Psoas muscle (tissue), 7 donors: ENCODE measurements at regions not wholly inside any gene's neighbourhood (a gene's known extent, or its start where the extent isn't known, plus 50 kb on each side); places are given as distances from the start of the nearest gene placed in this dataset.

Source experiments
- ATAC-seq, 4 donors: fragments of 200-7000 bp; cut with Tn5 transposase; one replicate each; pipeline ENCODE4 v1.9.1; 2020; ENCODE audit warnings: moderate library complexity in 3 of 4, mild to moderate bottlenecking in 2 of 4
- DNase-seq, 2 donors: peaks; one replicate each; pipeline ENCODE4 v3.0.0-alpha.2; 2020
- H3K27ac ChIP-seq: fragments of 200-600 bp; one replicate; pipeline ENCODE4 v1.8.0; 2022
- H3K27me3 ChIP-seq, 3 donors: fragments of 200-600 bp in 1 of 3; one replicate each; pipeline versions ENCODE4 v1.6.1 to v1.8.0; 2013 to 2022; ENCODE audit warnings: low read length in 2 of 3, mild to moderate bottlenecking in 2 of 3, moderate library complexity in 1 of 3; ENCODE audit not compliant: insufficient read depth in 3 of 3
- H3K36me3 ChIP-seq, 2 donors: fragments of 200-600 bp in 1 of 2; one replicate each; pipeline versions ENCODE4 v1.6.1 to v1.8.0; 2013 to 2022; ENCODE audit warnings: low read depth in 1 of 2, mild to moderate bottlenecking in 1 of 2, moderate library complexity in 1 of 2; ENCODE audit not compliant: insufficient read depth in 1 of 2
- H3K4me1 ChIP-seq: fragments of 200-600 bp; one replicate; pipeline ENCODE4 v1.8.0; 2022
- H3K4me3 ChIP-seq: fragments of 200-600 bp; one replicate; pipeline ENCODE4 v1.8.0; 2022; ENCODE audit warnings: mild to moderate bottlenecking
- H3K9me3 ChIP-seq: fragments of 200-600 bp; one replicate; pipeline ENCODE4 v1.8.0; 2022
- WGBS, 3 donors: extraction: QIAGEN DNeasy Blood & Tissue Kit; methylation state at CpG; one replicate each; pipeline versions ENCODE4 v1.1.6 to v1.1.7; 2013; 5-methylcytosine and 5-hydroxymethylcytosine counted together
- intact Hi-C, 2 donors: fragments of 100-400 bp; cut with DNase I; formaldehyde crosslinking; loops; one replicate each; pipeline versions ENCODE4 v1.11.0 to v1.14.2; 2022
- TF ChIP-seq, protein P1 (sequence below): fragments of 200-600 bp; IDR thresholded peaks from one replicate; pipeline ENCODE4 v1.8.0; 2022; ENCODE audit warnings: antibody characterized with exemption
- donor health status: healthy with polysubstance abuse.
- donor health status: DM: no; HTN: no; CAD: no; lungs with moderate emphysema.
- donor health status: Bipolar disorder and iron deficiency.
- donor health status: healthy.
- donor health status: DM: yes; HTN: yes; CAD: no.
- donor health status: DM: no; HTN: no; CAD: no.
- donor health status: DM: yes; HTN: yes; CAD: no.

DNA sequence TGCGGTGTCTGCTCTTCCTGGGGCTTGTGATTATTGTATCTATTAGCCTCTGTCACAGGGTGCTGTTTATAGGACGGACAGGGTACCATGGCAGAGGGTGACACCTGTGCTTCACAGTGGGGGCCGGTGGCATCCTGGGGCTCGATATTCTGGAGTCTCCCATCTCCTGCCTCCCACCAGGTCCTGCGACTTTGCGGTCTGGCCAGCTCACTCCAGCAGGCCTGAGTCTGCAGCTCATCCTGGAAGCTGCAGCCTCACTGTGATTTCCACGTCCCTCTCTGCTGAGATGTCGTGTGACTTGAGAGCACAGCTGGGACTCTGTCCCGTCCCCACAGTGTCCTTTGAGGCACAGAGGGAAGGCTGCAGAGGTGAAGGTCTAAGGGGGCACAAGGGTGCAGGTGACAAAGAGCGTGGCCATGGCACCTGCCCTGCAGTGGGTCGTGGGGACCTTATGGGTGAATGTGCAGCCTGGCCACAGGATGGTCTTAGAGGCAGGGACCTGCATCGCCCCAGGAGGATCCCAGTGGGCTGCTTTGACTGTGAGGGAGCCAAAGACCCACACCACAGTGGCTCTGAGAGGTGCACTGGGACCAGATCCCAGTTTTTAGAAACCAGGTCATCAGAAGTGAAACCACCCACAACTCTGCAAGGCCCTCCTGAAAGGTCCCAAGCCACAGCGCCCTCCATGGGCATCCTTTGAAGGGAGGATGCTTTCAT is 172.8 kb downstream of the KLF13 start:
- H3K36me3 ChIP-seq: no peaks in the 10 kb centered on the region
- H3K9me3 ChIP-seq: no peaks in the 10 kb centered on the region
- intact Hi-C loops: no loop called here
- H3K27ac ChIP-seq: no peak overlapping the region
- WGBS, 3 donors: 83 to 85% (median 84%) methylated on average over 13 of the region's 13 CpGs
- ATAC-seq (no peak), DNase-seq (no peak)
- TF ChIP-seq, protein P1, sequence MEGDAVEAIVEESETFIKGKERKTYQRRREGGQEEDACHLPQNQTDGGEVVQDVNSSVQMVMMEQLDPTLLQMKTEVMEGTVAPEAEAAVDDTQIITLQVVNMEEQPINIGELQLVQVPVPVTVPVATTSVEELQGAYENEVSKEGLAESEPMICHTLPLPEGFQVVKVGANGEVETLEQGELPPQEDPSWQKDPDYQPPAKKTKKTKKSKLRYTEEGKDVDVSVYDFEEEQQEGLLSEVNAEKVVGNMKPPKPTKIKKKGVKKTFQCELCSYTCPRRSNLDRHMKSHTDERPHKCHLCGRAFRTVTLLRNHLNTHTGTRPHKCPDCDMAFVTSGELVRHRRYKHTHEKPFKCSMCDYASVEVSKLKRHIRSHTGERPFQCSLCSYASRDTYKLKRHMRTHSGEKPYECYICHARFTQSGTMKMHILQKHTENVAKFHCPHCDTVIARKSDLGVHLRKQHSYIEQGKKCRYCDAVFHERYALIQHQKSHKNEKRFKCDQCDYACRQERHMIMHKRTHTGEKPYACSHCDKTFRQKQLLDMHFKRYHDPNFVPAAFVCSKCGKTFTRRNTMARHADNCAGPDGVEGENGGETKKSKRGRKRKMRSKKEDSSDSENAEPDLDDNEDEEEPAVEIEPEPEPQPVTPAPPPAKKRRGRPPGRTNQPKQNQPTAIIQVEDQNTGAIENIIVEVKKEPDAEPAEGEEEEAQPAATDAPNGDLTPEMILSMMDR: no peak
- no peaks in the 10 kb centered on the region for H3K27me3 ChIP-seq
- H3K4me3 ChIP-seq: no peak overlapping the region
- no peaks in the 10 kb centered on the region for H3K4me1 ChIP-seq

GRCh38 chr15:31499953-31500765 is 173.5 kb downstream of the KLF13 start:
- Histone ChIP-seq H3K27ac (no peak overlapping the region), H3K9me3 (no peaks in the 10 kb centered on the region), H3K4me3 (no peak overlapping the region), H3K4me1 (no peaks in the 10 kb centered on the region), H3K36me3 (no peaks in the 10 kb centered on the region), H3K27me3 (no peaks in the 10 kb centered on the region)
- no peak for DNase-seq
- WGBS, 3 donors: 60 to 68% (median 65%) methylated on average over 23 of the region's 23 CpGs
- ATAC-seq: no peak
- TF ChIP-seq, protein P1: no peak
- intact Hi-C loops: no loop called here

- no peak overlapping the region for H3K27ac ChIP-seq
- ATAC-seq (no peak), DNase-seq (no peak)
- TF ChIP-seq, protein P1: no peak
- no peaks in the 10 kb centered on the region for H3K36me3 ChIP-seq
- H3K4me3 ChIP-seq: no peak overlapping the region
- intact Hi-C loops: no loop called here
- no peaks in the 10 kb centered on the region for H3K4me1 ChIP-seq
- no peaks in the 10 kb centered on the region for H3K9me3 ChIP-seq
- no peaks in the 10 kb centered on the region for H3K27me3 ChIP-seq
- WGBS, 3 donors: 59 to 72% (median 72%) methylated on average over 3 of the region's 3 CpGs
Measured at GRCh38 chr15:31500766-31501449, 174.3 kb downstream of the KLF13 start.

- Histone ChIP-seq H3K4me1 (no peaks in the 10 kb centered on the region), H3K27me3 (no peaks in the 10 kb centered on the region), H3K4me3 (no peak overlapping the region), H3K36me3 (no peaks in the 10 kb centered on the region), H3K27ac (no peak overlapping the region), H3K9me3 (no peaks in the 10 kb centered on the region)
- intact Hi-C loops: no loop called here
- TF ChIP-seq, protein P1: no peak
- WGBS, 3 donors: 89 to 90% (median 89%) methylated on average over 12 of the region's 12 CpGs
- no peak for DNase-seq
- ATAC-seq: no peak
Measured at GRCh38 chr15:31501536-31502157, 175.0 kb downstream of the KLF13 start.
